MCF 10A (cell line): ENCODE measurements at regions not wholly inside any gene's neighbourhood (a gene's known extent, or its start where the extent isn't known, plus 50 kb on each side); places are given as distances from the start of the nearest gene placed in this dataset.

Source experiments
- BruUV-seq: library from RNA; stranded (reverse); fragments of 400-500 nt; replicated peaks from 2 replicates; lab custom pipeline; 2021; lab: Mats Ljungman, UMichigan
- CTCF ChIA-PET: fragments of 300-600 bp; sonication (Branson Sonifier 250); formaldehyde crosslinking; extraction: SDS; loops from one replicate; lab custom pipeline; 2021; ENCODE audit warnings: antibody characterized with exemption, inconsistent platforms; lab: Yijun Ruan, JAX
- POLR2A ChIA-PET: fragments of 300-600, 350-650 bp; sonication (Branson Sonifier 250); formaldehyde crosslinking; extraction: SDS; loops from one replicate; lab custom pipeline; 2020; ENCODE audit warnings: antibody characterized with exemption, inconsistent platforms; lab: Yijun Ruan, JAX
- DNase-seq: peaks from one replicate; pipeline ENCODE4 v3.0.0-alpha.2; 2018; ENCODE audit not compliant: unreplicated experiment
- H3K27ac Mint-ChIP-seq: one replicate; pipeline ENCODE4 v1.8.0; 2022; ENCODE audit warnings: mild to moderate bottlenecking, low read depth, mixed read lengths; ENCODE audit not compliant: unreplicated experiment
- H3K27me3 Mint-ChIP-seq: one replicate; pipeline ENCODE4 v1.8.0; 2022; ENCODE audit warnings: mixed read lengths; ENCODE audit not compliant: insufficient read depth, unreplicated experiment
- H3K36me3 Mint-ChIP-seq: one replicate; pipeline ENCODE4 v1.8.0; 2022; ENCODE audit warnings: mild to moderate bottlenecking, moderate library complexity, mixed read lengths; ENCODE audit not compliant: insufficient read depth, unreplicated experiment
- H3K4me1 Mint-ChIP-seq: one replicate; pipeline ENCODE4 v1.8.0; 2022; ENCODE audit warnings: mixed read lengths; ENCODE audit not compliant: insufficient read depth, unreplicated experiment
- H3K4me3 Mint-ChIP-seq: one replicate; pipeline ENCODE4 v1.8.0; 2022; ENCODE audit warnings: mild to moderate bottlenecking, moderate library complexity, mixed read lengths; ENCODE audit not compliant: unreplicated experiment
- H3K9me3 Mint-ChIP-seq: one replicate; pipeline ENCODE4 v1.8.0; 2022; ENCODE audit warnings: mixed read lengths; ENCODE audit not compliant: unreplicated experiment
- CTCF ChIP-seq: fragments of 200-600 bp; IDR thresholded peaks from one replicate; pipeline ENCODE4 v1.8.0; 2022; ENCODE audit warnings: antibody characterized with exemption, mild to moderate bottlenecking; ENCODE audit not compliant: unreplicated experiment
- intact Hi-C: fragments of 100-400 bp; cut with micrococcal nuclease; formaldehyde crosslinking; loops from 2 replicates; pipeline ENCODE4 v1.14.1; 2022

GRCh38 chr1:94310570-94311270 is 73.3 kb upstream of the ARHGAP29 start:
- Mint-ChIP-seq H3K27me3 (no peaks in the 10 kb centered on the region), H3K4me1 (no peaks in the 10 kb centered on the region), H3K27ac (no peak overlapping the region), H3K9me3 (no peaks in the 10 kb centered on the region), H3K4me3 (no peak overlapping the region), H3K36me3 (no peaks in the 10 kb centered on the region)
- ChIA-PET CTCF (interaction anchor here (0.5 to 0.7 kb wide), 2 partner anchors 268 to 466 kb away, joined by 3 read pairs; no protein-coding TSS in a partner anchor), POLR2A (interaction anchor here (0.5 to 0.6 kb wide), 3 partner anchors 16 to 459 kb away, joined by 3 to 4 read pairs (median 4); no protein-coding TSS in a partner anchor)
- intact Hi-C loops: no loop called here
- DNase-seq: no peak
- BruUV-seq: no TSS peak
- TF ChIP-seq CTCF: no peak

GRCh38 chr1:94309829-94310569 is 72.6 kb upstream of the ARHGAP29 start:
- no peak overlapping the region for H3K4me3 Mint-ChIP-seq
- ChIA-PET POLR2A (interaction anchor here (0.6 kb wide), 1 partner anchor 460 kb away, joined by 4 read pairs; no protein-coding TSS in a partner anchor), CTCF (interaction anchor here (0.5 kb wide), 1 partner anchor 467 kb away, joined by 3 read pairs; no protein-coding TSS in a partner anchor)
- no peaks in the 10 kb centered on the region for H3K9me3 Mint-ChIP-seq
- H3K27ac Mint-ChIP-seq: no peak overlapping the region
- H3K4me1 Mint-ChIP-seq: no peaks in the 10 kb centered on the region
- H3K36me3 Mint-ChIP-seq: no peaks in the 10 kb centered on the region
- no peak for DNase-seq
- H3K27me3 Mint-ChIP-seq: no peaks in the 10 kb centered on the region
- no peak for TF ChIP-seq CTCF
- intact Hi-C loops: no loop called here
- BruUV-seq: no TSS peak

GRCh38 chr1:94309216-94309615 is 71.8 kb upstream of the ARHGAP29 start:
- TF ChIP-seq CTCF: no peak
- intact Hi-C loops: no loop called here
- DNase-seq: no peak
- no peak overlapping the region for H3K27ac Mint-ChIP-seq
- H3K27me3 Mint-ChIP-seq: no peaks in the 10 kb centered on the region
- peaks cover 4% of the 10 kb centered on the region for H3K4me1 Mint-ChIP-seq
- POLR2A ChIA-PET: no interaction called here
- H3K4me3 Mint-ChIP-seq: no peak overlapping the region
- CTCF ChIA-PET: no interaction called here
- BruUV-seq: no TSS peak
- H3K36me3 Mint-ChIP-seq: no peaks in the 10 kb centered on the region
- H3K9me3 Mint-ChIP-seq: no peaks in the 10 kb centered on the region

GRCh38 chr1:94306521-94306920 is 69.1 kb upstream of the ARHGAP29 start:
- H3K4me1 Mint-ChIP-seq: peaks cover 10% of the 10 kb centered on the region
- CTCF ChIA-PET: no interaction called here

More at GRCh38 chr1:94306521-94306920, 69.1 kb upstream of the ARHGAP29 start:
- BruUV-seq: no TSS peak
- Mint-ChIP-seq H3K9me3 (no peaks in the 10 kb centered on the region), H3K36me3 (no peaks in the 10 kb centered on the region), H3K27me3 (no peaks in the 10 kb centered on the region), H3K27ac (no peak overlapping the region), H3K4me3 (no peak overlapping the region)
- POLR2A ChIA-PET: interaction anchor here (1.0 kb wide), 1 partner anchor 11 kb away, joined by 4 read pairs; no protein-coding TSS in a partner anchor
- intact Hi-C loops: no loop called here
- no peak for DNase-seq
- TF ChIP-seq CTCF: no peak
